Activated naive CD4-positive, alpha-beta T cell treated with anti-CD3 and anti-CD28 coated beads for 36 hours (primary cell): ENCODE measurements at regions not wholly inside any gene's neighbourhood (a gene's known extent, or its start where the extent isn't known, plus 50 kb on each side); places are given as distances from the start of the nearest gene placed in this dataset.
A peak's percentile ranks its signal among the peaks of the same experiment; 100 is the strongest.

Source experiments
- CTCF ChIA-PET: fragments of 350-600 bp; sonication (Branson Sonifier 250); formaldehyde crosslinking; loops from one replicate; lab custom pipeline; 2021; ENCODE audit warnings: antibody characterized with exemption; lab: Charles Lee
- DNase-seq: peaks from one replicate; pipeline ENCODE4 v3.0.0-alpha.2; 2020
- H3K27ac Mint-ChIP-seq: one replicate; pipeline ENCODE4 v1.8.0; 2021; ENCODE audit warnings: mild to moderate bottlenecking, mixed read lengths
- H3K27me3 Mint-ChIP-seq: one replicate; pipeline ENCODE4 v1.8.0; 2021; ENCODE audit warnings: low read depth, mixed read lengths
- H3K36me3 Mint-ChIP-seq: one replicate; pipeline ENCODE4 v1.8.0; 2021; ENCODE audit warnings: low read depth, mixed read lengths
- H3K4me1 Mint-ChIP-seq: one replicate; pipeline ENCODE4 v1.8.0; 2021; ENCODE audit warnings: low read depth, mixed read lengths
- H3K4me3 Mint-ChIP-seq: one replicate; pipeline ENCODE4 v1.8.0; 2021; ENCODE audit warnings: mild to moderate bottlenecking, moderate library complexity, mixed read lengths
- H3K9me3 Mint-ChIP-seq: one replicate; pipeline ENCODE4 v1.8.0; 2021; ENCODE audit warnings: mixed read lengths
- intact Hi-C: fragments of 100-400 bp; cut with micrococcal nuclease; formaldehyde crosslinking; loops from one replicate; pipeline ENCODE4 v1.15.1; 2023

- Mint-ChIP-seq H3K4me1 (no peaks in the 10 kb centered on the region), H3K27ac (no peak overlapping the region), H3K4me3 (no peak overlapping the region), H3K36me3 (no peaks in the 10 kb centered on the region), H3K9me3 (no peaks in the 10 kb centered on the region), H3K27me3 (peaks cover 4% of the 10 kb centered on the region)
- no peak for DNase-seq
- CTCF ChIA-PET = interaction anchor here (1.5 kb wide), 1 partner anchor 34 kb away, joined by 5 read pairs; no protein-coding TSS in a partner anchor
- intact Hi-C loops = no loop called here
Measured at GRCh38 chr3:176906046-176906905, 291.0 kb downstream of the TBL1XR1 start.

- DNase-seq = no peak
- intact Hi-C loops = no loop called here
- H3K36me3 Mint-ChIP-seq = no peaks in the 10 kb centered on the region
- CTCF ChIA-PET = interaction anchor here (0.6 to 1.5 kb wide), 2 partner anchors 33 to 320 kb away, joined by 3 to 5 read pairs; no protein-coding TSS in a partner anchor
- no peaks in the 10 kb centered on the region for H3K4me1 Mint-ChIP-seq
- H3K27ac Mint-ChIP-seq = no peak overlapping the region
- H3K4me3 Mint-ChIP-seq = no peak overlapping the region
- no peaks in the 10 kb centered on the region for H3K9me3 Mint-ChIP-seq
- H3K27me3 Mint-ChIP-seq = peaks cover under 1% of the 10 kb centered on the region
Measured at GRCh38 chr3:176905331-176905730, 292.0 kb downstream of the TBL1XR1 start.

- Mint-ChIP-seq H3K27ac (no peak overlapping the region), H3K4me1 (no peaks in the 10 kb centered on the region), H3K4me3 (no peak overlapping the region), H3K36me3 (no peaks in the 10 kb centered on the region), H3K9me3 (no peaks in the 10 kb centered on the region), H3K27me3 (peaks cover 8% of the 10 kb centered on the region)
- no peak for DNase-seq
- CTCF ChIA-PET = interaction anchor here (1.5 kb wide), 1 partner anchor 32 kb away, joined by 5 read pairs; no protein-coding TSS in a partner anchor
- intact Hi-C loops = no loop called here
Measured at GRCh38 chr3:176904506-176904905, 292.8 kb downstream of the TBL1XR1 start.

GRCh38 chr3:176896640-176897039, 300.6 kb downstream of the TBL1XR1 start:
- Mint-ChIP-seq H3K4me1 (no peaks in the 10 kb centered on the region), H3K9me3 (no peaks in the 10 kb centered on the region), H3K27ac (no peak overlapping the region), H3K4me3 (no peak overlapping the region), H3K36me3 (no peaks in the 10 kb centered on the region), H3K27me3 (peaks cover 31% of the 10 kb centered on the region)
- intact Hi-C loops = no loop called here
- CTCF ChIA-PET = no interaction called here
- no peak for DNase-seq

- intact Hi-C loops = no loop called here
- DNase-seq = no peak
- Mint-ChIP-seq H3K27me3 (peaks cover 31% of the 10 kb centered on the region), H3K4me1 (no peaks in the 10 kb centered on the region), H3K4me3 (no peak overlapping the region), H3K36me3 (no peaks in the 10 kb centered on the region), H3K27ac (no peak overlapping the region), H3K9me3 (no peaks in the 10 kb centered on the region)
- CTCF ChIA-PET = no interaction called here
Measured at GRCh38 chr3:176896165-176896564, 301.1 kb downstream of the TBL1XR1 start.

- H3K4me1 Mint-ChIP-seq = no peaks in the 10 kb centered on the region
- intact Hi-C loops = no loop called here
- no peaks in the 10 kb centered on the region for H3K36me3 Mint-ChIP-seq
- DNase-seq = no peak
- no peak overlapping the region for H3K27ac Mint-ChIP-seq
- peaks cover 17% of the 10 kb centered on the region for H3K27me3 Mint-ChIP-seq
- peaks cover 3% of the 10 kb centered on the region for H3K9me3 Mint-ChIP-seq
- CTCF ChIA-PET = no interaction called here
- no peak overlapping the region for H3K4me3 Mint-ChIP-seq
Measured at GRCh38 chr3:176879710-176880109, 317.6 kb downstream of the TBL1XR1 start.

GRCh38 chr3:176873261-176873660, 324.0 kb downstream of the TBL1XR1 start:
- CTCF ChIA-PET = interaction anchor here (0.6 to 3.4 kb wide), 9 partner anchors 32 to 1512 kb away, joined by 3 to 31 read pairs (median 5); no protein-coding TSS in a partner anchor
- no peaks in the 10 kb centered on the region for H3K36me3 Mint-ChIP-seq
- H3K27me3 Mint-ChIP-seq = peaks cover 2% of the 10 kb centered on the region
- H3K4me3 Mint-ChIP-seq = no peak overlapping the region
- DNase-seq = no peak
- peaks cover 10% of the 10 kb centered on the region for H3K9me3 Mint-ChIP-seq
- intact Hi-C loops = loop anchor here (5.0 kb wide), 2 partner anchors 504 to 904 kb away; no protein-coding TSS in a partner anchor
- H3K4me1 Mint-ChIP-seq = peaks cover 3% of the 10 kb centered on the region
- no peak overlapping the region for H3K27ac Mint-ChIP-seq

GRCh38 chr3:176872771-176873209, 324.5 kb downstream of the TBL1XR1 start:
- peak; percentile 77 for DNase-seq
- Mint-ChIP-seq H3K36me3 (no peaks in the 10 kb centered on the region), H3K9me3 (peaks cover 10% of the 10 kb centered on the region), H3K27me3 (no peaks in the 10 kb centered on the region), H3K4me1 (peaks cover 3% of the 10 kb centered on the region), H3K4me3 (no peak overlapping the region), H3K27ac (no peak overlapping the region)
- CTCF ChIA-PET = interaction anchor here (0.6 to 3.4 kb wide), 17 partner anchors 16 to 1512 kb away, joined by 3 to 31 read pairs (median 4); no protein-coding TSS in a partner anchor
- intact Hi-C loops = loop anchor here (1.0 to 5.0 kb wide), 4 partner anchors 67 to 1513 kb away; no protein-coding TSS in a partner anchor

- intact Hi-C loops = loop anchor here (5.0 kb wide), 2 partner anchors 507 to 907 kb away; no protein-coding TSS in a partner anchor
- Mint-ChIP-seq H3K4me3 (no peak overlapping the region), H3K9me3 (peaks cover 9% of the 10 kb centered on the region), H3K27ac (no peak overlapping the region), H3K27me3 (no peaks in the 10 kb centered on the region), H3K36me3 (no peaks in the 10 kb centered on the region), H3K4me1 (peaks cover 3% of the 10 kb centered on the region)
- DNase-seq = no peak
- CTCF ChIA-PET = interaction anchor here (2.8 kb wide), 1 partner anchor 70 kb away, joined by 16 read pairs; no protein-coding TSS in a partner anchor
Measured at GRCh38 chr3:176870451-176870850, 326.8 kb downstream of the TBL1XR1 start.

GRCh38 chr3:176867681-176868663, 329.3 kb downstream of the TBL1XR1 start:
- Mint-ChIP-seq H3K4me3 (no peak overlapping the region), H3K27ac (no peak overlapping the region), H3K36me3 (no peaks in the 10 kb centered on the region), H3K9me3 (peaks cover 9% of the 10 kb centered on the region), H3K4me1 (peaks cover 2% of the 10 kb centered on the region), H3K27me3 (no peaks in the 10 kb centered on the region)
- no peak for DNase-seq
- CTCF ChIA-PET = no interaction called here
- intact Hi-C loops = no loop called here

- CTCF ChIA-PET = no interaction called here
- intact Hi-C loops = no loop called here
- DNase-seq = no peak
- Mint-ChIP-seq H3K27me3 (no peaks in the 10 kb centered on the region), H3K27ac (no peak overlapping the region), H3K9me3 (peaks cover 2% of the 10 kb centered on the region), H3K4me1 (no peaks in the 10 kb centered on the region), H3K36me3 (no peaks in the 10 kb centered on the region), H3K4me3 (no peak overlapping the region)
Measured at GRCh38 chr3:176861137-176861536, 336.1 kb downstream of the TBL1XR1 start.

GRCh38 chr3:176856721-176857120, 340.6 kb downstream of the TBL1XR1 start:
- Mint-ChIP-seq H3K27me3 (peaks cover 2% of the 10 kb centered on the region), H3K9me3 (no peaks in the 10 kb centered on the region), H3K27ac (no peak overlapping the region), H3K36me3 (no peaks in the 10 kb centered on the region), H3K4me1 (no peaks in the 10 kb centered on the region), H3K4me3 (no peak overlapping the region)
- no peak for DNase-seq
- CTCF ChIA-PET = interaction anchor here (1.1 kb wide), 1 partner anchor 16 kb away, joined by 3 read pairs; no protein-coding TSS in a partner anchor
- intact Hi-C loops = no loop called here
